ENCODE measurements at regions not wholly inside any gene's neighbourhood (a gene's known extent, or its start where the extent isn't known, plus 50 kb on each side); places are given as distances from the start of the nearest gene placed in this dataset.

DNA sequence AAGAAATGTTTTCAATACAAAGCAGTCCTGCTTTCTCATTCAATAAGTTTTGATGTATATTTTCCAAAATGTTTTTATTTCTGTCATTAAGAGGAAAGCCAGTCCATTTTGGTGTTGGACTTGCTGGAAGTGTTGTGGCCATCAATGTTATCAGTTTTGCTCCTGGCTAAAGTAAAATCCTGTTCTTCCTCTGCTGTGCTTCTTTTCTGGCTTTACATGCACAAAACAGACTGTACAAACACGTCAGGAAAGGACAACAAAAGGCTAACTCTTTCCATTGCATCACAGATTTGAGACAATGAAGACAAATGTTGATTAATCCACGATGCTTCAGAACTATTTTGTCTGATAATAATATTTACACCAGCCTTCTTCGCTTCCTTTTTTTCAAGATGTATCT is 735.4 kb downstream of the LTN1 start:
- Histone ChIP-seq H3K27ac (no peak overlapping the region), H3K4me1 (no peaks in the 10 kb centered on the region), H3K4me3 (no peak overlapping the region), H3K27me3 (no peaks in the 10 kb centered on the region), H3K36me3 (no peaks in the 10 kb centered on the region), H3K9me3 (no peaks in the 10 kb centered on the region)
- no peak for TF ChIP-seq POLR2A (IDR thresholded peaks at IDR 0.05)
- TF ChIP-seq, protein P1, sequence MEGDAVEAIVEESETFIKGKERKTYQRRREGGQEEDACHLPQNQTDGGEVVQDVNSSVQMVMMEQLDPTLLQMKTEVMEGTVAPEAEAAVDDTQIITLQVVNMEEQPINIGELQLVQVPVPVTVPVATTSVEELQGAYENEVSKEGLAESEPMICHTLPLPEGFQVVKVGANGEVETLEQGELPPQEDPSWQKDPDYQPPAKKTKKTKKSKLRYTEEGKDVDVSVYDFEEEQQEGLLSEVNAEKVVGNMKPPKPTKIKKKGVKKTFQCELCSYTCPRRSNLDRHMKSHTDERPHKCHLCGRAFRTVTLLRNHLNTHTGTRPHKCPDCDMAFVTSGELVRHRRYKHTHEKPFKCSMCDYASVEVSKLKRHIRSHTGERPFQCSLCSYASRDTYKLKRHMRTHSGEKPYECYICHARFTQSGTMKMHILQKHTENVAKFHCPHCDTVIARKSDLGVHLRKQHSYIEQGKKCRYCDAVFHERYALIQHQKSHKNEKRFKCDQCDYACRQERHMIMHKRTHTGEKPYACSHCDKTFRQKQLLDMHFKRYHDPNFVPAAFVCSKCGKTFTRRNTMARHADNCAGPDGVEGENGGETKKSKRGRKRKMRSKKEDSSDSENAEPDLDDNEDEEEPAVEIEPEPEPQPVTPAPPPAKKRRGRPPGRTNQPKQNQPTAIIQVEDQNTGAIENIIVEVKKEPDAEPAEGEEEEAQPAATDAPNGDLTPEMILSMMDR (IDR thresholded peaks at IDR 0.05): no peak
- no peak for DNase-seq

DNA sequence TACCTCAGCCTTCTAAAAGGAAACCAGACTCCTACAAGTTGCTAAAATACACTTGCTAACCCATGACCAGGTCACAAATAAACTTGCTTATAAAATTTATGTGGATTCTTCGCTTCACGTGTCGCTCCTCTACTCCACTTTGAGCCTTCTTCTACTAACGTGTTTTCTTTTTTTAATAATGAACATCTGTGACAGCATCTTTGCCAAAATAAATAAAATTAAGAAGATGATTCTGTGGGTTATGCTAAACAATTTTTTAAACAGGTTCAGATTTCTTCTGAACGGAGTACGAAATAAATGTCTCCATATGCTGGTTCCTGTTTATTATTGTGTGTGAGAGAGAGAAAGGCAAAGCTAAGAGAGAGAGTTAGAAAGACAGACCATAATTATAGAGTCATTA is 735.8 kb downstream of the LTN1 start:
- no peaks in the 10 kb centered on the region for H3K4me1 ChIP-seq
- no peaks in the 10 kb centered on the region for H3K9me3 ChIP-seq
- H3K4me3 ChIP-seq: no peak overlapping the region
- TF ChIP-seq, protein P1 (IDR thresholded peaks at IDR 0.05): no peak
- no peak for TF ChIP-seq POLR2A (IDR thresholded peaks at IDR 0.05)
- H3K36me3 ChIP-seq: no peaks in the 10 kb centered on the region
- H3K27me3 ChIP-seq: no peaks in the 10 kb centered on the region
- DNase-seq: no peak
- no peak overlapping the region for H3K27ac ChIP-seq

DNA sequence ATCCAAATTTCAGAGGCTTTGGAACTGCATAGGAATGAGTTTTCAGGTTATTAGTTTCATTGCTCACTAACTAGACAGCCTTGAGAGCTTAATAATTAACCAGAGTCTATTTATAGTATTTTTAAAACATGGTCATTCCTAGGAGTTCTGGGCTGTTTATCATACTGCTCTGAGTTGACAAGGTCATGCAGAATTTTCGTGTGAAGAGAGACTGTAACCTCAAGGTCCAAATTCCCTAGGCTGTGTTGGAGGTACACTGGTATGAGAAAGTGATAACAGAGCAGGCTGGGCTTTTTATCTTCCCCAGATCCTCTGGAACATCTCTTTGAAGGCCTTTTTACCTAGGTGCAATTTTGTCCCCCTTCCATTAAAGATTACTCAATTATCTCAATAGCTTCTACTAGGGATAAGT is 736.3 kb downstream of the LTN1 start:
- TF ChIP-seq POLR2A (IDR thresholded peaks at IDR 0.05): no peak
- TF ChIP-seq, protein P1 (IDR thresholded peaks at IDR 0.05): no peak
- Histone ChIP-seq H3K27me3 (no peaks in the 10 kb centered on the region), H3K4me3 (no peak overlapping the region), H3K36me3 (no peaks in the 10 kb centered on the region), H3K4me1 (no peaks in the 10 kb centered on the region), H3K9me3 (no peaks in the 10 kb centered on the region), H3K27ac (no peak overlapping the region)
- no peak for DNase-seq

DNA sequence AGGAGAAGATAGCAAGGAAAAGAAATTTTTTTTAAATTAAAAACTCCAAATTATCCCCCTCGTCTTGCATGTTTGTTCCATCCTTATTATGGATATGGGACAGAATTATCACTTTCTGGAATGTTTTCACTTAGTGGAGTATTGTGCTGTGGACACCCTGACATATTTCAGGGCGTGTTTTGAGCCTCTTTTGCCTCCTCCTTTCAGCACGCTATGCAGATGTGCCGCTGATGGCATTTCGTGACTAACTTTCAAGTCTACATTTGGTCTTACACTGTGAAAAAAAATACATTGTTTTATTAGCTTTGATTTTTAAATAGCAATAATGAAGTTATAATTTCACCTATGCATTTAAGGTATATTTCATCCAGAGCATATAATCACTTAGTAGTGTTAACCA is 738.7 kb downstream of the LTN1 start:
- no peak for DNase-seq
- Histone ChIP-seq H3K27me3 (no peaks in the 10 kb centered on the region), H3K9me3 (no peaks in the 10 kb centered on the region), H3K4me3 (no peak overlapping the region), H3K36me3 (no peaks in the 10 kb centered on the region), H3K27ac (no peak overlapping the region), H3K4me1 (no peaks in the 10 kb centered on the region)
- no peak for TF ChIP-seq POLR2A (IDR thresholded peaks at IDR 0.05)
- TF ChIP-seq, protein P1 (IDR thresholded peaks at IDR 0.05): no peak

DNA sequence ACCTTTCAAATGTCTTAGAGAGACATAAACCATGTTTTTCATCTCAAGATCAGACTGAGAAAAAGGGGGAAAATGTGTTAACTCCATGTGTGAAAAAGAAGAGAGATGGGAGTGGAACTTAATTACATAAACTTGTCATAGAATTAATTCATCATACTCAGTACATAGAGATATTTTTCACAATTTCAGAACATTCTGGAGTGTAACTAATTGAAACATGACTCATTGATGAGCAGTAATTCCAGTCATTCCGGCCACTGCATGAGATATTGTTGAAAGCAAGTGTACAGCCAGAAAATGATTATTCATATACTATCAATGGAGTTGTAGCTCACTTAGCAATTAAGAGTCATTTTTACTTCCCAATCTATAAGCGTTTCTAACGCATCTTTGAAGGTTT is 739.3 kb downstream of the LTN1 start:
- no peak overlapping the region for H3K4me3 ChIP-seq
- no peak overlapping the region for H3K27ac ChIP-seq
- no peaks in the 10 kb centered on the region for H3K27me3 ChIP-seq
- H3K36me3 ChIP-seq: no peaks in the 10 kb centered on the region
- no peak for TF ChIP-seq POLR2A (IDR thresholded peaks at IDR 0.05)
- TF ChIP-seq, protein P1 (IDR thresholded peaks at IDR 0.05): no peak
- no peaks in the 10 kb centered on the region for H3K4me1 ChIP-seq
- DNase-seq: no peak
- no peaks in the 10 kb centered on the region for H3K9me3 ChIP-seq

DNA sequence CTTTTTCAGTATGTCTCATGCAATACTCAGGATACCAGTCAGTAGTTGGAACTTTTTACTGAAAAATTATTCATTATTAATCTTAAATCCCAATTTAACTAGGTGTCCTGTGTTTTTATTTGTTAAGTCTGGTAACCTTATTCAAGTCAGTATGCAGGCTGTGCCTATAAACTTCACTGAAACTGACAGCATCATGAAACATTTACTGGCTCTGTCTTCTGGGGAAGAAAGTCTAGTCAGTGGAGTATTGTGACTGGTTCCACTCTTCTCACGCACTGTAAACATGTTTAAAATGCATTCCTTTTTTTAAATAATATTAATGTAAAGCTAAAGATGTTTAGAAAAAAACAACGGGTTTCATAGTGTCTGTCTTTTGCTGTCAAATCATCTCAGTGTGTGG is 739.7 kb downstream of the LTN1 start:
- DNase-seq: no peak

More for the DNA sequence above, 739.7 kb downstream of the LTN1 start:
- no peaks in the 10 kb centered on the region for H3K9me3 ChIP-seq
- H3K4me3 ChIP-seq: no peak overlapping the region
- H3K27me3 ChIP-seq: no peaks in the 10 kb centered on the region
- no peak overlapping the region for H3K27ac ChIP-seq
- no peaks in the 10 kb centered on the region for H3K36me3 ChIP-seq
- H3K4me1 ChIP-seq: no peaks in the 10 kb centered on the region
- TF ChIP-seq, protein P1 (IDR thresholded peaks at IDR 0.05): no peak
- TF ChIP-seq POLR2A (IDR thresholded peaks at IDR 0.05): no peak
